Retina (tissue), 1 donor: ENCODE measurements at regions not wholly inside any gene's neighbourhood (a gene's known extent, or its start where the extent isn't known, plus 50 kb on each side); places are given as distances from the start of the nearest gene placed in this dataset.
A peak's percentile ranks its signal among the peaks of the same experiment; 100 is the strongest.

Source experiments
- DNase-seq: peaks from one replicate; pipeline ENCODE4 v3.0.0-alpha.2; 2016

GRCh38 chr11:70751142-70751734 is 352.9 kb downstream of the CTTN start:
- DNase-seq, result no peak

GRCh38 chr11:70755410-70756158 is 357.3 kb downstream of the CTTN start:
- peak; percentile 95 for DNase-seq

- no peak for DNase-seq
Measured at GRCh38 chr11:70756341-70756740, 358.0 kb downstream of the CTTN start.

- DNase-seq, result no peak
Measured at GRCh38 chr11:70756756-70757155, 358.4 kb downstream of the CTTN start.

- DNase-seq, result no peak
Measured at GRCh38 chr11:70757241-70757640, 358.9 kb downstream of the CTTN start.

- DNase-seq, result no peak
Measured at GRCh38 chr11:70758206-70758605, 359.9 kb downstream of the CTTN start.

- no peak for DNase-seq
Measured at GRCh38 chr11:70759846-70760245, 361.5 kb downstream of the CTTN start.

- DNase-seq, result no peak
Measured at GRCh38 chr11:70760416-70761020, 362.2 kb downstream of the CTTN start.

- no peak for DNase-seq
Measured at GRCh38 chr11:70761094-70761907, 363.0 kb downstream of the CTTN start.

GRCh38 chr11:70761908-70762337 is 363.6 kb downstream of the CTTN start:
- no peak for DNase-seq

GRCh38 chr11:70762810-70763209 is 364.5 kb downstream of the CTTN start:
- no peak for DNase-seq

GRCh38 chr11:70763606-70764005 is 365.3 kb downstream of the CTTN start:
- no peak for DNase-seq

- no peak for DNase-seq
Measured at GRCh38 chr11:70764356-70764905, 366.1 kb downstream of the CTTN start.

- DNase-seq, result no peak
Measured at GRCh38 chr11:70766901-70767300, 368.6 kb downstream of the CTTN start.

- DNase-seq, result no peak
Measured at GRCh38 chr11:70768346-70769095, 370.2 kb downstream of the CTTN start.

- no peak for DNase-seq
Measured at GRCh38 chr11:70769106-70769505, 370.8 kb downstream of the CTTN start.

- DNase-seq, result no peak
Measured at GRCh38 chr11:70769521-70769920, 371.2 kb downstream of the CTTN start.

- no peak for DNase-seq
Measured at GRCh38 chr11:70771099-70771885, 373.0 kb downstream of the CTTN start.

GRCh38 chr11:70772950-70773349 is 374.6 kb downstream of the CTTN start:
- DNase-seq, result no peak

GRCh38 chr11:70775386-70776075 is 377.2 kb downstream of the CTTN start:
- DNase-seq, result no peak
